ENCODE measurements at regions not wholly inside any gene's neighbourhood (a gene's known extent, or its start where the extent isn't known, plus 50 kb on each side); places are given as distances from the start of the nearest gene placed in this dataset.
A peak's percentile ranks its signal among the peaks of the same experiment; 100 is the strongest.

- DNase-seq = no peak
Observed at GRCh38 chr7:98040626-98041360, 50.8 kb upstream of the OCM2 start.

- DNase-seq = no peak
Observed at GRCh38 chr7:98046816-98047215, 56.8 kb upstream of the OCM2 start.

- no peak for DNase-seq
Observed at GRCh38 chr7:98049034-98049433, 57.6 kb upstream of the LMTK2 start.

GRCh38 chr7:98051118-98051744, 55.4 kb upstream of the LMTK2 start:
- DNase-seq = peak; percentile 96

- no peak for DNase-seq
Observed at GRCh38 chr7:98054585-98054984, 52.1 kb upstream of the LMTK2 start.

GRCh38 chr7:98056580-98056979, 50.1 kb upstream of the LMTK2 start:
- no peak for DNase-seq

Data from NCI-H146 (cell line).